ENCODE measurements at regions not wholly inside any gene's neighbourhood (a gene's known extent, or its start where the extent isn't known, plus 50 kb on each side); places are given as distances from the start of the nearest gene placed in this dataset.

GRCh38 chr1:192943108-192943507, 116.1 kb downstream of the UCHL5 start:
- DNase-seq (ENCODE audit: low read depth in 4 of 4, low spot score in 3 of 4), result no peak

GRCh38 chr1:192943522-192943921, 115.6 kb downstream of the UCHL5 start:
- DNase-seq (ENCODE audit: low read depth in 4 of 4, low spot score in 3 of 4), result no peak

GRCh38 chr1:192945390-192946130, 113.6 kb downstream of the UCHL5 start:
- DNase-seq (ENCODE audit: low read depth in 4 of 4, low spot score in 3 of 4), result no peak

- no peak for DNase-seq (ENCODE audit: low read depth in 4 of 4, low spot score in 3 of 4)
These were observed 109.4 kb downstream of the UCHL5 start for GRCh38 chr1:192949783-192950182.

- DNase-seq (ENCODE audit: low read depth in 4 of 4, low spot score in 3 of 4), result no peak
These were observed 108.2 kb downstream of the UCHL5 start for GRCh38 chr1:192950926-192951325.

- DNase-seq (ENCODE audit: low read depth in 4 of 4, low spot score in 3 of 4), result peak in 3 of 4 donors; percentile 23 to 44 (median 29)
These were observed 107.3 kb downstream of the UCHL5 start for GRCh38 chr1:192951691-192952460.

- no peak for DNase-seq (ENCODE audit: low read depth in 4 of 4, low spot score in 3 of 4)
These were observed 106.5 kb downstream of the UCHL5 start for GRCh38 chr1:192952646-192953045.

- DNase-seq (ENCODE audit: low read depth in 4 of 4, low spot score in 3 of 4), result no peak
These were observed 104.4 kb downstream of the UCHL5 start for GRCh38 chr1:192954705-192955265.

GRCh38 chr1:192958350-192958749, 100.8 kb downstream of the UCHL5 start:
- DNase-seq (ENCODE audit: low read depth in 4 of 4, low spot score in 3 of 4), result no peak

GRCh38 chr1:192958871-192959270, 100.3 kb downstream of the UCHL5 start:
- no peak for DNase-seq (ENCODE audit: low read depth in 4 of 4, low spot score in 3 of 4)

GRCh38 chr1:192959657-192960186, 99.4 kb downstream of the UCHL5 start:
- DNase-seq (ENCODE audit: low read depth in 4 of 4, low spot score in 3 of 4), result no peak
